Immature natural killer cell (primary cell): ENCODE measurements at regions not wholly inside any gene's neighbourhood (a gene's known extent, or its start where the extent isn't known, plus 50 kb on each side); places are given as distances from the start of the nearest gene placed in this dataset.
A peak's percentile ranks its signal among the peaks of the same experiment; 100 is the strongest.
"Not testable (repeated sequence)": the region's sequence is repeated elsewhere in the genome, so short reads cannot be mapped to it uniquely, and the experiment has no call there.

Experiments
- DNase-seq, 3 donors: peaks; one replicate each; pipeline ENCODE4 v3.0.0; 2022; ENCODE audit warnings: mixed read lengths in 1 of 3
- H3K27ac Mint-ChIP-seq, 6 donors: one replicate each; pipeline ENCODE4 v1.8.0; 2020; ENCODE audit warnings: mixed read lengths in 6 of 6, mild to moderate bottlenecking in 5 of 6, inconsistent platforms in 4 of 6, moderate library complexity in 3 of 6
- H3K27me3 Mint-ChIP-seq, 3 donors: one replicate each; pipeline ENCODE4 v1.8.0; 2020 to 2021; ENCODE audit warnings: low read depth in 3 of 3, mild to moderate bottlenecking in 3 of 3, mixed read lengths in 3 of 3, moderate library complexity in 3 of 3, inconsistent platforms in 1 of 3
- H3K36me3 Mint-ChIP-seq, 3 donors: one replicate each; pipeline ENCODE4 v1.8.0; 2020; ENCODE audit warnings: mixed read lengths in 3 of 3, inconsistent platforms in 2 of 3, mild to moderate bottlenecking in 2 of 3
- H3K4me1 Mint-ChIP-seq, 2 donors: one replicate each; pipeline ENCODE4 v1.8.0; 2020; ENCODE audit warnings: inconsistent platforms in 2 of 2, mild to moderate bottlenecking in 2 of 2, mixed read lengths in 2 of 2, moderate library complexity in 1 of 2
- H3K4me3 Mint-ChIP-seq, 5 donors: one replicate each; pipeline ENCODE4 v1.8.0; 2020; ENCODE audit warnings: mild to moderate bottlenecking in 5 of 5, mixed read lengths in 5 of 5, inconsistent platforms in 3 of 5, moderate library complexity in 3 of 5
- H3K9me3 Mint-ChIP-seq, 6 donors: one replicate each; pipeline ENCODE4 v1.8.0; 2020; ENCODE audit warnings: mild to moderate bottlenecking in 6 of 6, mixed read lengths in 6 of 6, inconsistent platforms in 4 of 6, moderate library complexity in 3 of 6

GRCh38 chr11:109061394-109061793, 360.6 kb upstream of the C11orf87 start:
- DNase-seq = no peak
- Mint-ChIP-seq H3K9me3 (peaks cover 0 to under 1% (median 0%) of the 10 kb centered on the region in 6 donors), H3K4me1 (peaks cover 24 to 29% of the 10 kb centered on the region in 2 donors), H3K27me3 (peaks cover 3 to 10% (median 9%) of the 10 kb centered on the region in 3 donors), H3K36me3 (no peaks in the 10 kb centered on the region), H3K27ac (no peak overlapping the region), H3K4me3 (no peak overlapping the region)

- Mint-ChIP-seq H3K4me1 (peaks cover 27 to 34% of the 10 kb centered on the region in 2 donors), H3K9me3 (no peaks in the 10 kb centered on the region), H3K4me3 (no peak overlapping the region), H3K27me3 (peaks cover 3 to 10% (median 9%) of the 10 kb centered on the region in 3 donors), H3K27ac (no peak overlapping the region), H3K36me3 (no peaks in the 10 kb centered on the region)
- DNase-seq = no peak
Observed at GRCh38 chr11:109062445-109062844, 359.5 kb upstream of the C11orf87 start.

GRCh38 chr11:109062871-109063270, 359.1 kb upstream of the C11orf87 start:
- no peak for DNase-seq
- H3K4me1 Mint-ChIP-seq = peaks cover 32 to 38% of the 10 kb centered on the region in 2 donors
- no peak overlapping the region for H3K4me3 Mint-ChIP-seq
- H3K9me3 Mint-ChIP-seq = no peaks in the 10 kb centered on the region
- no peak overlapping the region for H3K27ac Mint-ChIP-seq
- H3K27me3 Mint-ChIP-seq = peaks cover 3 to 10% (median 9%) of the 10 kb centered on the region in 3 donors
- no peaks in the 10 kb centered on the region for H3K36me3 Mint-ChIP-seq

GRCh38 chr11:109064618-109065311, 357.2 kb upstream of the C11orf87 start:
- H3K27me3 Mint-ChIP-seq, H3K9me3 Mint-ChIP-seq, H3K36me3 Mint-ChIP-seq: not testable (repeated sequence)
- peak; percentile 50 to 73 (median 64) for DNase-seq
- Mint-ChIP-seq H3K4me1 (peaks cover 39 to 53% of the 10 kb centered on the region in 2 donors), H3K27ac (peak overlapping the region in 1 of 6 donors; percentile 52), H3K4me3 (peak overlapping the region; percentile 27 to 68 (median 59))

- Mint-ChIP-seq H3K4me1 (peaks cover 16 to 26% of the 10 kb centered on the region in 2 donors), H3K27ac (no peak overlapping the region), H3K9me3 (peaks cover 2 to 15% (median 9%) of the 10 kb centered on the region in 6 donors), H3K27me3 (peaks cover 0 to 6% (median 0%) of the 10 kb centered on the region in 3 donors), H3K4me3 (no peak overlapping the region), H3K36me3 (peaks cover 0 to 6% (median 0%) of the 10 kb centered on the region in 3 donors)
- no peak for DNase-seq
Observed at GRCh38 chr11:109071262-109071661, 350.7 kb upstream of the C11orf87 start.

GRCh38 chr11:109071712-109072524, 350.1 kb upstream of the C11orf87 start:
- no peak for DNase-seq
- peaks cover 2 to 15% (median 9%) of the 10 kb centered on the region in 6 donors for H3K9me3 Mint-ChIP-seq
- no peak overlapping the region for H3K4me3 Mint-ChIP-seq
- peaks cover 0 to 6% (median 0%) of the 10 kb centered on the region in 3 donors for H3K27me3 Mint-ChIP-seq
- H3K4me1 Mint-ChIP-seq = peaks cover 14 to 22% of the 10 kb centered on the region in 2 donors
- no peak overlapping the region for H3K27ac Mint-ChIP-seq
- H3K36me3 Mint-ChIP-seq = peaks cover 0 to 6% (median 0%) of the 10 kb centered on the region in 3 donors

- peaks cover 2 to 15% (median 9%) of the 10 kb centered on the region in 6 donors for H3K9me3 Mint-ChIP-seq
- no peak for DNase-seq
- H3K36me3 Mint-ChIP-seq = peaks cover 0 to 6% (median 0%) of the 10 kb centered on the region in 3 donors
- H3K27me3 Mint-ChIP-seq = peaks cover 0 to 6% (median 0%) of the 10 kb centered on the region in 3 donors
- no peak overlapping the region for H3K27ac Mint-ChIP-seq
- H3K4me3 Mint-ChIP-seq = no peak overlapping the region
- H3K4me1 Mint-ChIP-seq = peaks cover 4 to 12% of the 10 kb centered on the region in 2 donors
Observed at GRCh38 chr11:109073032-109073822, 348.8 kb upstream of the C11orf87 start.

- Mint-ChIP-seq H3K36me3 (no peaks in the 10 kb centered on the region), H3K4me1 (no peaks in the 10 kb centered on the region), H3K9me3 (peaks cover 0 to 2% (median under 1%) of the 10 kb centered on the region in 6 donors), H3K4me3 (no peak overlapping the region), H3K27ac (no peak overlapping the region), H3K27me3 (peaks cover 0 to 2% (median 0%) of the 10 kb centered on the region in 3 donors)
- DNase-seq = no peak
Observed at GRCh38 chr11:109075976-109076375, 346.0 kb upstream of the C11orf87 start.

- DNase-seq = no peak
- peaks cover 0 to 2% (median 0%) of the 10 kb centered on the region in 3 donors for H3K27me3 Mint-ChIP-seq
- no peaks in the 10 kb centered on the region for H3K36me3 Mint-ChIP-seq
- H3K9me3 Mint-ChIP-seq = no peaks in the 10 kb centered on the region
- H3K27ac Mint-ChIP-seq = no peak overlapping the region
- no peaks in the 10 kb centered on the region for H3K4me1 Mint-ChIP-seq
- no peak overlapping the region for H3K4me3 Mint-ChIP-seq
Observed at GRCh38 chr11:109076870-109077269, 345.1 kb upstream of the C11orf87 start.

GRCh38 chr11:109077291-109077920, 344.6 kb upstream of the C11orf87 start:
- Mint-ChIP-seq H3K4me1 (no peaks in the 10 kb centered on the region), H3K9me3 (no peaks in the 10 kb centered on the region), H3K36me3 (no peaks in the 10 kb centered on the region), H3K27ac (peak overlapping the region in 1 of 6 donors; percentile 10), H3K4me3 (no peak overlapping the region), H3K27me3 (peaks cover 0 to 2% (median 0%) of the 10 kb centered on the region in 3 donors)
- no peak for DNase-seq

GRCh38 chr11:109085708-109086373, 336.1 kb upstream of the C11orf87 start:
- Mint-ChIP-seq H3K36me3 (no peaks in the 10 kb centered on the region), H3K4me3 (no peak overlapping the region), H3K27me3 (peaks cover 0 to 2% (median 0%) of the 10 kb centered on the region in 3 donors), H3K4me1 (peaks cover 0 to 6% of the 10 kb centered on the region in 2 donors), H3K27ac (no peak overlapping the region), H3K9me3 (peaks cover 0 to 6% (median 1%) of the 10 kb centered on the region in 6 donors)
- DNase-seq = no peak

- H3K27ac Mint-ChIP-seq = no peak overlapping the region
- H3K27me3 Mint-ChIP-seq = peaks cover 0 to 2% (median 0%) of the 10 kb centered on the region in 3 donors
- DNase-seq = no peak
- peaks cover 0 to 6% of the 10 kb centered on the region in 2 donors for H3K4me1 Mint-ChIP-seq
- H3K9me3 Mint-ChIP-seq = peaks cover 0 to 6% (median 1%) of the 10 kb centered on the region in 6 donors
- no peak overlapping the region for H3K4me3 Mint-ChIP-seq
- H3K36me3 Mint-ChIP-seq = no peaks in the 10 kb centered on the region
Observed at GRCh38 chr11:109086931-109087330, 335.1 kb upstream of the C11orf87 start.
